GM18870 (cell line): ENCODE measurements at regions not wholly inside any gene's neighbourhood (a gene's known extent, or its start where the extent isn't known, plus 50 kb on each side); places are given as distances from the start of the nearest gene placed in this dataset.
"Not testable (repeated sequence)": the region's sequence is repeated elsewhere in the genome, so short reads cannot be mapped to it uniquely, and the experiment has no call there.

Experiments
- ATAC-seq: cut with Tn5 transposase; IDR thresholded peaks from one replicate; pipeline ENCODE4 v1.9.1; 2021; ENCODE audit warnings: moderate library complexity; ENCODE audit not compliant: unreplicated experiment

GRCh38 chrX:120753413-120754251, 122.0 kb downstream of the CT47B1 start:
- ATAC-seq, result no peak

- ATAC-seq, result no peak
These were observed 122.7 kb upstream of the C1GALT1C1 start for GRCh38 chrX:120752431-120753082.

- no peak for ATAC-seq
These were observed 121.8 kb upstream of the C1GALT1C1 start for GRCh38 chrX:120751683-120752082.

GRCh38 chrX:120750381-120750780, 120.5 kb upstream of the C1GALT1C1 start:
- ATAC-seq, result no peak

- ATAC-seq, result peak; percentile 64
These were observed 119.4 kb upstream of the C1GALT1C1 start for GRCh38 chrX:120749141-120749846.

GRCh38 chrX:120746153-120746552, 116.3 kb upstream of the C1GALT1C1 start:
- ATAC-seq, result no peak

- no peak for ATAC-seq
These were observed 113.3 kb upstream of the C1GALT1C1 start for GRCh38 chrX:120742946-120743665.

- no peak for ATAC-seq
These were observed 111.6 kb upstream of the C1GALT1C1 start for GRCh38 chrX:120741452-120741851.

GRCh38 chrX:120740072-120740471, 110.2 kb upstream of the C1GALT1C1 start:
- ATAC-seq, result no peak

GRCh38 chrX:120739300-120739699, 109.4 kb upstream of the C1GALT1C1 start:
- no peak for ATAC-seq

- ATAC-seq, result no peak
These were observed 107.1 kb upstream of the C1GALT1C1 start for GRCh38 chrX:120736989-120737388.

- no peak for ATAC-seq
These were observed 106.1 kb upstream of the C1GALT1C1 start for GRCh38 chrX:120735966-120736365.

GRCh38 chrX:120732879-120733278, 103.0 kb upstream of the C1GALT1C1 start:
- no peak for ATAC-seq

GRCh38 chrX:120732461-120732860, 102.6 kb upstream of the C1GALT1C1 start:
- ATAC-seq, result no peak

GRCh38 chrX:120731386-120731785, 101.5 kb upstream of the C1GALT1C1 start:
- ATAC-seq, result no peak

- ATAC-seq, result not testable (repeated sequence)
These were observed 99.8 kb upstream of the C1GALT1C1 start for GRCh38 chrX:120729506-120730255.

GRCh38 chrX:120727911-120728310, 98.1 kb upstream of the C1GALT1C1 start:
- ATAC-seq, result no peak

- no peak for ATAC-seq
These were observed 97.6 kb upstream of the C1GALT1C1 start for GRCh38 chrX:120727452-120727851.

GRCh38 chrX:120726294-120726693, 96.4 kb upstream of the C1GALT1C1 start:
- ATAC-seq, result peak; percentile 99

GRCh38 chrX:120725874-120726273, 96.0 kb upstream of the C1GALT1C1 start:
- no peak for ATAC-seq
